Psoas muscle (tissue), 7 donors: ENCODE measurements at regions not wholly inside any gene's neighbourhood (a gene's known extent, or its start where the extent isn't known, plus 50 kb on each side); places are given as distances from the start of the nearest gene placed in this dataset.

Source experiments
- ATAC-seq, 4 donors: fragments of 200-7000 bp; cut with Tn5 transposase; one replicate each; pipeline ENCODE4 v1.9.1; 2020; ENCODE audit warnings: moderate library complexity in 3 of 4, mild to moderate bottlenecking in 2 of 4
- DNase-seq, 2 donors: peaks; one replicate each; pipeline ENCODE4 v3.0.0-alpha.2; 2020
- H3K27ac ChIP-seq: fragments of 200-600 bp; one replicate; pipeline ENCODE4 v1.8.0; 2022
- H3K27me3 ChIP-seq, 3 donors: fragments of 200-600 bp in 1 of 3; one replicate each; pipeline versions ENCODE4 v1.6.1 to v1.8.0; 2013 to 2022; ENCODE audit warnings: low read length in 2 of 3, mild to moderate bottlenecking in 2 of 3, moderate library complexity in 1 of 3; ENCODE audit not compliant: insufficient read depth in 3 of 3
- H3K36me3 ChIP-seq, 2 donors: fragments of 200-600 bp in 1 of 2; one replicate each; pipeline versions ENCODE4 v1.6.1 to v1.8.0; 2013 to 2022; ENCODE audit warnings: low read depth in 1 of 2, mild to moderate bottlenecking in 1 of 2, moderate library complexity in 1 of 2; ENCODE audit not compliant: insufficient read depth in 1 of 2
- H3K4me1 ChIP-seq: fragments of 200-600 bp; one replicate; pipeline ENCODE4 v1.8.0; 2022
- H3K4me3 ChIP-seq: fragments of 200-600 bp; one replicate; pipeline ENCODE4 v1.8.0; 2022; ENCODE audit warnings: mild to moderate bottlenecking
- H3K9me3 ChIP-seq: fragments of 200-600 bp; one replicate; pipeline ENCODE4 v1.8.0; 2022
- WGBS, 3 donors: extraction: QIAGEN DNeasy Blood & Tissue Kit; methylation state at CpG; one replicate each; pipeline versions ENCODE4 v1.1.6 to v1.1.7; 2013; 5-methylcytosine and 5-hydroxymethylcytosine counted together
- intact Hi-C, 2 donors: fragments of 100-400 bp; cut with DNase I; formaldehyde crosslinking; loops; one replicate each; pipeline versions ENCODE4 v1.11.0 to v1.14.2; 2022
- TF ChIP-seq, protein P1 (sequence below): fragments of 200-600 bp; IDR thresholded peaks from one replicate; pipeline ENCODE4 v1.8.0; 2022; ENCODE audit warnings: antibody characterized with exemption
- donor health status: healthy with polysubstance abuse.
- donor health status: DM: no; HTN: no; CAD: no; lungs with moderate emphysema.
- donor health status: Bipolar disorder and iron deficiency.
- donor health status: healthy.
- donor health status: DM: yes; HTN: yes; CAD: no.
- donor health status: DM: no; HTN: no; CAD: no.
- donor health status: DM: yes; HTN: yes; CAD: no.

DNA sequence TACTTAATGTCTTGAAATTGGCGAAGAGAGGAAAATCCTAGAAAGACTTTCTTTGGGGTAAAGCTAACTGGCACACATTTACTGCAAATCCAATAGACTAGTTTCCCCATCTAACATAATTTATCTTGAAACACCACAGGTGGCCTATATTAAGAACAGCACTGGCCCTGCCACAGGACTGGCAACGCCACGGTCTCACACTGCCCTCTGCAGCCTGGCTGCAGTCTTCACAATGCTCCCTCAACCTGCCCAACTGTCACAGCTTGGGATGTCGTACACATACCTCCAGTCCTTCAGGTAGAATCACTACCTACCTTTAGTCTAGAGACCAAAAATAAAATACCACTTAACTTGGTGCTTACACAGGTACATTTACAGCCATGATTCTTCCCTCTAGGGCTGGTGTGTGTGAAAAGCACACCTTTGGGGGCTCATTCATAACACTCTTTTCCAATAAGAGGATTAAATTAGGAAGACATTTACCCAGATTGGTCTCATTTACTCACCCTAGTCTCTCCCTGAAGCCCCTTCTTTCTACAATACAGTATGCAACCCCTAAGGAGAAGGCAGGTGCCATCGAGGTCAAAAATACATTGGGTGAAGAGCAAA lies 222.2 kb downstream of the C1D start:
- peak; percentile 53 to 83 for DNase-seq
- 36 to 44% (median 41%) methylated on average over 5 of the region's 5 CpGs for WGBS, 3 donors
- peak; percentile 89 to 99 (median 96) for ATAC-seq
- no peaks in the 10 kb centered on the region for H3K9me3 ChIP-seq
- H3K27me3 ChIP-seq: no peaks in the 10 kb centered on the region
- H3K4me1 ChIP-seq: no peaks in the 10 kb centered on the region
- intact Hi-C loops: loop anchor here (5.0 to 10.0 kb wide), 7 partner anchors 186 to 1413 kb away; partner anchors contain the start of gene ETAA1 (in 1 of the 2)
- no peak overlapping the region for H3K4me3 ChIP-seq
- TF ChIP-seq, protein P1, sequence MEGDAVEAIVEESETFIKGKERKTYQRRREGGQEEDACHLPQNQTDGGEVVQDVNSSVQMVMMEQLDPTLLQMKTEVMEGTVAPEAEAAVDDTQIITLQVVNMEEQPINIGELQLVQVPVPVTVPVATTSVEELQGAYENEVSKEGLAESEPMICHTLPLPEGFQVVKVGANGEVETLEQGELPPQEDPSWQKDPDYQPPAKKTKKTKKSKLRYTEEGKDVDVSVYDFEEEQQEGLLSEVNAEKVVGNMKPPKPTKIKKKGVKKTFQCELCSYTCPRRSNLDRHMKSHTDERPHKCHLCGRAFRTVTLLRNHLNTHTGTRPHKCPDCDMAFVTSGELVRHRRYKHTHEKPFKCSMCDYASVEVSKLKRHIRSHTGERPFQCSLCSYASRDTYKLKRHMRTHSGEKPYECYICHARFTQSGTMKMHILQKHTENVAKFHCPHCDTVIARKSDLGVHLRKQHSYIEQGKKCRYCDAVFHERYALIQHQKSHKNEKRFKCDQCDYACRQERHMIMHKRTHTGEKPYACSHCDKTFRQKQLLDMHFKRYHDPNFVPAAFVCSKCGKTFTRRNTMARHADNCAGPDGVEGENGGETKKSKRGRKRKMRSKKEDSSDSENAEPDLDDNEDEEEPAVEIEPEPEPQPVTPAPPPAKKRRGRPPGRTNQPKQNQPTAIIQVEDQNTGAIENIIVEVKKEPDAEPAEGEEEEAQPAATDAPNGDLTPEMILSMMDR: peak; percentile 91
- H3K36me3 ChIP-seq: no peaks in the 10 kb centered on the region
- no peak overlapping the region for H3K27ac ChIP-seq

DNA sequence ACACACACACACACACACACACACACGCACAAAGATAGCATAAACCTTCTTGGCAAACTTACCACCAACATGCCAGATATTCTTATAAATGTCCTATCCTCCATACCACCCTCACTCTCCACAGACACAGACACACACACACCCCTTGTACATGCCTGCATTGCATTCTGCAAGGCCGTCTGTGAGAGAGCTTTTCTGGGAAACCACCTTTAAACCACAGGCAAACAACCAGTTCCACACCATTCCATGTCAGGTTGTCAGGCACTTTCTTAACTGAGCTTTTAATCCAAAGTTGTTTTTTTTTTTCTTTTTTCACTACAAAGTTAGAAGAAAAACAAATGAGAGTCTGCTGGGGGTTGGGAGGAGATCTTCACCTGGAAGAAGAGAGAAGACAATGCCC lies 221.1 kb downstream of the C1D start:
- Histone ChIP-seq H3K27ac (no peak overlapping the region), H3K4me1 (peaks cover 4% of the 10 kb centered on the region)

DNA sequence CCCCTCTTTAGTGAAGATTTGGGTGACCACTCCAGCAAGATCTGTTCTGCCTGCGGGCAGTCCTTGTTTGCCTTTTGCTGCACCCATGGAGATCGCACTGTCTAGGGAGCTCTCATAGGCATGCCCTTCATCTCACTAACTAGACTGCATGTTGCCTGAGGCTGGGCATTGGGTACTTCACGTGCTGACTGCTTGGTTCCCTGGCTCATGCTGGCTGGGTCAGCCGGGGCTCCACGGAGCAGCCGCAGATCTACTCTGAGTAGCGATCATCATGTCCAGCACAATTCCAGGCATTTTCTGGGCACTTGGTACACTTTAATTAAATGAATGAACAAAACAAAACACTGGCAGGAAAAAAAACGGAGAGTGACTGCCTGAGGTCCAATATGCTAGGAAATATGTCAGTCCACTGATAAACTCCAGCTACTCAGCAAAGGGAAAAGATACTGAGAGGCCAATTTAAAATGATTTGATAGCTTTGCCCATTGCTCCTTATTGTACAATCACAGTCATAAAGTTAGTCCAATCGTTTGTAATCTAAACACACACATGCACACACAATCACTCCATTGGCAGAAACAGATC lies 220.3 kb downstream of the C1D start:
- intact Hi-C loops: loop anchor here (5.0 to 10.0 kb wide), 7 partner anchors 188 to 1415 kb away; partner anchors contain the start of gene ETAA1 (in 1 of the 2)
- DNase-seq (no peak), ATAC-seq (no peak)
- no peaks in the 10 kb centered on the region for H3K9me3 ChIP-seq
- H3K36me3 ChIP-seq: no peaks in the 10 kb centered on the region
- WGBS, 3 donors: 73 to 82% (median 78%) methylated on average over 9 of the region's 9 CpGs
- H3K27me3 ChIP-seq: no peaks in the 10 kb centered on the region
- H3K4me1 ChIP-seq: peaks cover 4% of the 10 kb centered on the region
- H3K27ac ChIP-seq: no peak overlapping the region
- TF ChIP-seq, protein P1: no peak
- H3K4me3 ChIP-seq: no peak overlapping the region

More for the DNA sequence above, 221.1 kb downstream of the C1D start:
- Histone ChIP-seq H3K9me3 (no peaks in the 10 kb centered on the region), H3K27me3 (no peaks in the 10 kb centered on the region), H3K36me3 (no peaks in the 10 kb centered on the region), H3K4me3 (no peak overlapping the region)
- intact Hi-C loops: loop anchor here (5.0 to 10.0 kb wide), 7 partner anchors 187 to 1414 kb away; partner anchors contain the start of gene ETAA1 (in 1 of the 2)
- whole genome bisulfite sequencing, 3 donors: 84 to 95% (median 84%) methylated on average over 2 of the region's 2 CpGs
- ATAC-seq (no peak), DNase-seq (no peak)
- TF ChIP-seq, protein P1: no peak

DNA sequence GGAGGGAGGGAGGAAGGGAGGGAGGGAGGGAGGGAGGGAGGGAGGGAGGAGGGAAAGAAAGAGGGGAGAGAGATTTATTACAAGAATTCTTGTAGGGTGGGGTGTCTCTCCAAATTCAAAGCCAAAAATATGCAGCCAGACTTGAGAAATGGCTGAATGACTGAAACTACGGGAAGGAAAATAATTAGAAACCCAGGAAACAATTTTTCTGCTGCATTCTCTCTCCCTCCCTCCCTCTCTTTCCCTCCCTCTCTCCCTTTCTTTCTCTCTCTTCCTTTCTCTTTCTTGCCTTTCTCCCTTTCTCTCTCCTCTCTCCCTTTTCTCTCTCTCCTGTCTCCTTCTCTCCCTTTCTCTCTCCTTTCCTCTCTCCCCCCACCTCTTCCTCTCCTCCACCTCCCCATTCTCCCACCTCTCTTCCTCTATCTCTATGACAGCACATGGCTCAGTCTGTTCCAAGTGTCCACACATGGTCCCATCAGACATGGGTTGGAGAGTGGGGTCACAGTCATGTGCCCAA lies 218.7 kb downstream of the C1D start:
- ATAC-seq (no peak), DNase-seq (no peak)
- H3K27ac ChIP-seq: no peak overlapping the region
- 50 to 79% (median 64%) methylated on average over 1 of the region's 1 CpG for WGBS, 3 donors
- TF ChIP-seq, protein P1: no peak
- intact Hi-C loops: loop anchor here (5.0 to 10.0 kb wide), 7 partner anchors 189 to 1417 kb away; partner anchors contain the start of gene ETAA1 (in 1 of the 2)
- no peaks in the 10 kb centered on the region for H3K36me3 ChIP-seq
- no peak overlapping the region for H3K4me3 ChIP-seq
- no peaks in the 10 kb centered on the region for H3K27me3 ChIP-seq
- no peaks in the 10 kb centered on the region for H3K9me3 ChIP-seq
- H3K4me1 ChIP-seq: peaks cover 4% of the 10 kb centered on the region
